Left cardiac atrium (tissue), 4 donors: ENCODE measurements at regions not wholly inside any gene's neighbourhood (a gene's known extent, or its start where the extent isn't known, plus 50 kb on each side); places are given as distances from the start of the nearest gene placed in this dataset.
"Not testable (repeated sequence)": the region's sequence is repeated elsewhere in the genome, so short reads cannot be mapped to it uniquely, and the experiment has no call there.

Source experiments
- ATAC-seq, 2 donors: fragments of 200-7000 bp; cut with Tn5 transposase; one replicate each; pipeline ENCODE4 v1.9.1; 2020; ENCODE audit warnings: mild to moderate bottlenecking in 2 of 2, moderate library complexity in 2 of 2
- DNase-seq: peaks from one replicate; pipeline ENCODE4 v3.0.0-alpha.2; 2020
- intact Hi-C, 2 donors: fragments of 100-400 bp; cut with DNase I; formaldehyde crosslinking; loops; one replicate each; pipeline versions ENCODE4 v1.14.1 to v1.15.1; 2022 to 2023
- donor health status: DM: no; HTN: yes; CAD: no.
- donor health status: DM: no; HTN: yes; CAD: no; lungs with severe emphysema.
- donor health status: DM: yes; HTN: yes; CAD: no.
- donor health status: Dilated cardiomyopathy.

- ATAC-seq (no peak), DNase-seq (no peak)
- intact Hi-C loops: no loop called here
Measured at GRCh38 chrX:66918511-66918910, 279.6 kb upstream of the EDA2R start.

DNA sequence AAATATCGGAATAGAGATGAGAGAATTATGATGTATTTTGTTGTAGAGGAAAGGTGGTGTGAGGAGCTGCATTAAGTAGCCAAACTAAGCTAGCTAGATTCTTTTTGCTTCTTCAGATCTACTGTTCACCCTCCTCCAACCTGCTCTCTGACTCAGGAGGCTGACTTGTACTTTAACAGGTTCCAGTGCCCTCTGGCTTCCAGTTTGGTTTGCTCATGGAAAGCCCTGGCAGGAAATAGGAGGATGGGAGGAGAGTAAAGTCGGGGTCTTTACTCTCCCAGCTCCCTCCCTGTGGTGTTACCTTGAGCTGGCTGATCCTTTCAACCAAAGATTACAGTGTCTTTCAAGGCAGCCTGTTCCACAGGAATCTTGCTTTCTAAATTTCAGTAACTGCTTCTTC is 277.0 kb upstream of the EDA2R start:
- intact Hi-C loops: no loop called here
- DNase-seq: no peak
- ATAC-seq: no peak

- intact Hi-C loops: no loop called here
- ATAC-seq (peak in 1 of 2 donors; percentile 27), DNase-seq (no peak)
Measured at GRCh38 chrX:66914080-66914479, 275.2 kb upstream of the EDA2R start.

DNA sequence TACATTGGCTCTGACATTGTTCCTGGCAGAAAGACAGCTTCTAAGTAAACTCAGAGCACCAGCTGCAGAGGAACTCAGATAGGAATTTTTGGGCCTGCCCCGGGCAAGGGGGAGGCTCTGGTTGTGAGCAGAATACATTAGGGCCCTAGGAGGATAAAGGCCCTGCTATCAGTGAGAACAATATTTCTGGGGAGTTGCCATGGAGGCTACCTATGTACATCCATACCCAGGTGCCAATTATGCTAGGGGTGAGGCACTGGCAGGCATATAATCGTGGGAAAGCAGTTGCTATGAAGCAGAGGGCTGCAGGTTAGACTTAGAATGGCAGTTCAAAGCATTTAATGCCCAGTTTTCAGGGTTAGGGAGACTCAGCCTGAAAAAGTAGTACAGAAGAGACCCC is 273.5 kb upstream of the EDA2R start:
- DNase-seq: no peak
- no peak for ATAC-seq
- intact Hi-C loops: no loop called here

GRCh38 chrX:66902081-66902480 is 263.2 kb upstream of the EDA2R start:
- DNase-seq (no peak), ATAC-seq (no peak)
- intact Hi-C loops: no loop called here

- ATAC-seq (no peak), DNase-seq (no peak)
- intact Hi-C loops: no loop called here
Measured at GRCh38 chrX:66900886-66901285, 262.0 kb upstream of the EDA2R start.

- ATAC-seq (peak in 1 of 2 donors; percentile 34), DNase-seq (no peak)
- intact Hi-C loops: no loop called here
Measured at GRCh38 chrX:66892004-66892403, 253.1 kb upstream of the EDA2R start.

DNA sequence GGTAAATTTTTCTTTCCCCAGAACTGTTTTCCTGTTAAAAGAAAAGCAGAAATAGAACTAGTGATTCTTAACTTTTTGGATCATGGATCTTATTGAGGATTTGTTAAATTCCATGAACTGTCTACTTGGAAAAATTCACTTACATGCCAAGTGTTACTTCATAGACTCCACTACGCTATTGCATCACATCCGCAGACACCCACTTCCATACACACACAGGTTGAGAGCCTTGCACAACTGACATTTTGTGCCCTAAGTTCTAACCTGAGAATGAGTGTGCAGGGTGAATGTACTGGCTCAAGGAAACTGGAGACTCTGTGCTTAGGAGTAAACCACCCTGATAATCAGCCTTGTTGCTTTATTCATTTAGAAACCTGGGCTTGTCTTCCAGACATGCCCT is 250.5 kb upstream of the EDA2R start:
- DNase-seq (no peak), ATAC-seq (no peak)
- intact Hi-C loops: no loop called here

DNA sequence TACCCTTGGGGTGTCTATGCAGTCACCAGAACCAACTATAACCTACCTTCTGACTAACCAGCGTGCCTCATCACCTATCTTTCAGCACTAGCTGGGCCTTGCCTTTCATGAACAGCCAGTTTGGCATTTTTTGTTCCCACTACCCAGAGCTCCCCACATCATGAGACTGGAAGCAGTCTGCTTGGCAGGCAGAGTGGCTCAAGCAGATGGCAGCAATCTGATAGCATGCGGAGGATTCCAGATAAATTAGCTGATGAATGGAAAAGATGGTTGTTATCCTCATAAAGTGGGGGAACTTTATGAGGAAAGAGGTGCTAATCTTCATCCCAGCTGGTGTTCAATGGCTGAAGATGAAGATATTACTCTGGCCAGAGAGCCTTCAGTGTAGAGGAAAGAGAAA is 243.2 kb upstream of the EDA2R start:
- no peak for ATAC-seq
- DNase-seq: no peak
- intact Hi-C loops: no loop called here

GRCh38 chrX:66876776-66877175 is 237.9 kb upstream of the EDA2R start:
- DNase-seq (no peak), ATAC-seq (no peak)
- intact Hi-C loops: no loop called here

DNA sequence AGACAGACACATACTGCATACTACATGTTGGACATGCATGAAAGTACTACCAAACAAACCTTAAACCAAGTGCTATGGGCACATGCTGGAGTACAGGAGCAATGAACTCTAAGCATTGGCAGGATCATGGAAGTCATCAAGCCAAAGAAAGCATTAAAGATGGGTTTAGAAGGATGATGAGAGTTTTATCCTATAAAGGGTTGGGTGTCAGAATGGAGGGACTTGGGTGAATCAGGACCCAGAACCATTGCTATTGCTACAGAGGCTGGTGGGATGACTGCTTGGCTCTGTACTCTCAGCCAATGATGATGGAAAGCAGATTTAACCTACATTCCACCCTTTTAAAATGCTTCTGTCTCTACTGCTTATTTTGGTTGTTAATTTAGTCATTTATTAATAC is 233.9 kb upstream of the EDA2R start:
- ATAC-seq (no peak), DNase-seq (no peak)
- intact Hi-C loops: no loop called here

DNA sequence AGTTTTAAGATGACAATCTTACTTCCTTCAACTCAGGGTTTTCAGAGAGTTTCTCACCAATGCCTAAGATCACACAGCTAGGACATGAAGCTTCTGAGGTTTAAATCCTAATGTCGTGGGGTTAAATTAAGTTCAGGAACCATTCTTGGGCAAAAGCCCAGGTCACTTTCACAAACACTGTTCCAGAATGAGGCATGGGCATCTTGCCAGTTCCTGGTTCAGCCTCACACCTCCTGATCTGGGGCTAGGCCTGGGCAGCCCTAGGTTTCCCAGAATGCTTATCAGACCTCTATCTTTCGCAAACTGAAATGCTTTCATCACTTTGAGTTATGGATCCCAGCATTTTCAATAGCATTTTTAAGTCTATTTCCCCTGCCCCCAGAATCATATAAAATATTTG is 224.8 kb upstream of the EDA2R start:
- intact Hi-C loops: no loop called here
- peak in 1 of 2 donors; percentile 50 for ATAC-seq
- peak; percentile 32 for DNase-seq

- DNase-seq: no peak
- intact Hi-C loops: no loop called here
- no peak for ATAC-seq
Measured at GRCh38 chrX:66833426-66833825, 194.5 kb upstream of the EDA2R start.

GRCh38 chrX:66815227-66815626 is 176.3 kb upstream of the EDA2R start:
- intact Hi-C loops: no loop called here
- ATAC-seq: no peak
- no peak for DNase-seq

DNA sequence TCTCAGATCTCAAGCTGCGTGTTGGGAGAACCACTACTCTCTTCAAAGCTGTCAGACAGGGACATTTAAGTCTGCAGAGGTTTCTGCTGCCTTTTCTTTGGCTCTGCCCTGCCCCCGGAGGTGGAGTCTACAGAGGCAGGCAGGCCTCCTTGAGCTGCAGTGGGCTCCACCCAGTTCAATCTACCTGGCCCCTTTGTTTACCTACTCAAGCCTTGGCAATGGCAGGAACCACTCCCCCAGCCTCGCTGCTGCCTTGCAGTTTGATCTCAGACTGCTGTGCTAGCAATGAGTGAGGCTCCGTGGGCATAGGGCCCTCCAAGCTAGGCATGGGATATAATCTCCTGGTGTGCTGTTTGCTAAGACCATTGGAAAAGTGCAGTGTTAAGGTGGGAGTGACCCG is 155.6 kb upstream of the EDA2R start:
- intact Hi-C loops, DNase-seq, ATAC-seq: not testable (repeated sequence)

DNA sequence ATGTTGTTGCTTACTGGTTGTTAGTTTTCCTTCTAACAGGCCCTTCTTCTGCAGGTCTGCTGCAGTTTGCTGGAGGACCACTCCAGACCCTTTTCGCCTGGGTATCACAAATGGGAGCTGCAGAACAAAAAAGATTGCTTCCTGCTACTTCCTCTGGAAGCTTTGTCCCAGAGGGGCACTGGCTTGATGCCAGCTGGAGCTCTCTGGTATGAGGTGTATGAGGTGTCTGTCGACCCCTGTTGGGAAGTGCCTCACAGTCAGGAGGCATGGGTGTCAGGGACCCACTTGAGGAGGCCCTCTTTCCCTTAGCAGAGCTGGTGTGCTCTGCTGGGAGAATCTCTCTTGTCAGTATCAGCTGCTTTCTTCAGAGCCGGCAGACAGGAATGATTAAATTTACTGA is 127.4 kb upstream of the EDA2R start:
- intact Hi-C loops: no loop called here
- DNase-seq (no peak), ATAC-seq (no peak)

GRCh38 chrX:66760651-66761050 is 121.8 kb upstream of the EDA2R start:
- ATAC-seq: no peak
- intact Hi-C loops: no loop called here
- no peak for DNase-seq

GRCh38 chrX:66756717-66757116 is 117.8 kb upstream of the EDA2R start:
- intact Hi-C loops: no loop called here
- DNase-seq (no peak), ATAC-seq (no peak)

DNA sequence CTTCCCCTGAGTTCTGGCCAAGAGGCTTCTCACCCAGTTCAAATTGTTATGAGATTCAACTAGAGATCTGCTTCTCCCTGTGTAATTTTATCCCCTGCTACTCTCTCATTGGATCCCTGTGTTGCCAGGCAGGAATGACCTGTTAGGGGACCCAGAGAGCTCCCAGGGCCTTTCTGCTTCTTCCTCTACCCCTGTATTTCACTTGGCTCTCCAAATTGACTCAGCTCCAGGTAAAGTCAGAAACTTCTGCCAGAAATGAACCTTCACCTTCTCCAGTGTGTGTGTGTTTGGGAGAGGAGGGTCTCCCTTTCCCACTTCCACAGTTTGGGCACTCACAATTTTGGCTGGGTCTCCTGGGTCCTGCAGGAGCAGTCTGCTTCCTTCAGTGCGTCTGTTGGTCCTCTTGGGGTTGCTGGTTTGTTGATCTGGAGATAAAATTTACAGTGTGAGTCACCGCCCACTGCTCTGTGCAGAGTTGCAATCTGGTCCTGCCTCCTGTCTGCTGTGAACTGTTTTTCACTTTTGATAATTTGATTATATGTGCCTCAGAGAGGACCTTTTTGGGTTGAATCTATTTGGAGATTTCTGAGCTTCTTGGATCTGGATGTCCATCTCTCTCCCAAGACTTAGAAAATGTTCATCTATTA is 112.4 kb upstream of the EDA2R start:
- ATAC-seq: no peak
- intact Hi-C loops: no loop called here
- DNase-seq: no peak

DNA sequence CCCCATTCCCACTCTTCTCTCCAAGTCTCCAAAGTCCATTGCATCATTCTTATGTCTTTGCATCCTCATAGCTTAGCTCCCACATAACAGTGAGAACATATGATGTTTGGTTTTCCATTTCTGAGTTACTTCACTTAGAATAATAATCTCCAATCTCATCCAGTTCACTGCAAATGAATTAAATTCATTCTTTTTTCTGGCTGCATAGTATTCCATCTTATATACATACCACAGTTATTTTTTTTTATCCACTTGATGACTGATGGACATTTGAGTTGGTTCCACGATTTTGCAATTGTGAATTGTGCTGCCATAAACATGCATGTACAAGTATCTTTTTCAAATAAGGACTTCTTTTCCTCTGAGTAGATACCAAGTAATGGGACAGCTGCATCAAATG is 105.6 kb upstream of the EDA2R start:
- ATAC-seq, DNase-seq, intact Hi-C loops: not testable (repeated sequence)

GRCh38 chrX:66731398-66731797 is 92.5 kb upstream of the EDA2R start:
- intact Hi-C loops: no loop called here
- ATAC-seq: no peak
- DNase-seq: no peak

DNA sequence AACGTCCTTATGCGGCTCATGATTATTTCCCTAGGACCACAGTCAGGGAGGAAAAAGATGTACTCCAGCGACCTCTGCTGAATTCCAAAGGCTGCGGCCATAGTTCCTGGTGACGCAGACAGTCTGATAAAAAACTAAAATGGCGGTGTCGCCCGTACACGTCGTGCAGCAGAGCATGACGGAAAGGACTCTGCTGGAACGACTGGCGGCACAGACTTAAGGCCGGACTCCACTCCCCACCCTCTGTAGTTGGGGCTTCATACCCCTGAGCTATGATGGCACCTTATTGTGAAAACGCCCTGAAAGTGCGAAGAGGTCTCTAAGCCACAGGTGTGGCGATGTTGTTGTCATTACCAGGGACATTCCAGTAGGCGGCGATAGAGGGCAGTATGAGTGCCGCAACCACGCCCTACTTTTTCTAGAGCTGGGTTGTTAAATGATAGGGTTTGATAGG is 90.0 kb upstream of the EDA2R start:
- ATAC-seq (peak; percentile 78 to 82), DNase-seq (peak; percentile 33)
- intact Hi-C loops: no loop called here
